Fibroblast of the aortic adventitia (primary cell): ENCODE measurements at regions not wholly inside any gene's neighbourhood (a gene's known extent, or its start where the extent isn't known, plus 50 kb on each side); places are given as distances from the start of the nearest gene placed in this dataset.

Experiments
- DNase-seq: peaks from one replicate; pipeline ENCODE4 v3.0.0-alpha.2; 2010; ENCODE audit warnings: low read depth
- H3K4me3 ChIP-seq: 2 replicates; pipeline ENCODE4 v1.5.1; 2011; ENCODE audit warnings: low read depth, mild to moderate bottlenecking, control low read depth, low read length, moderate library complexity
- TF ChIP-seq, protein P1 (sequence below): IDR thresholded peaks from 2 replicates; pipeline ENCODE4 v1.5.1; 2011; ENCODE audit warnings: mild to moderate bottlenecking, low read length, control low read depth, inconsistent platforms; ENCODE audit not compliant: insufficient read depth

DNA sequence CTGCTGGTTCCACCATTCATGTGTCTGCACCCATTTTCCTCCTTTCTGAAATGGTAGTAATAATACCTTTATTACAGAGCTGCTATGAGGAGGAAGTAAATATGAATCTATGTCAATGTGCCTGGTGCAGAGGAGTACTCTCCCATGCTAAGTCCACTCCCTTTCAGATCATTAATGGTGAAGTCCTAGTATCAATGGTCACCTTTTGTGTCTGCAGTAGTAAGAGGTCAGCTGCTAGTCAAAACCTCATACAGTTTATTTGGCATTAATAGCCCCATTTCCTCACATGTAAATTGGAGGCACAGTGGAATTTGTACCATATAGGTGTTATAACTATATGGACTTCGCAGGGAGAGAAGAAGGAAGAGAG is 581.0 kb downstream of the REEP3 start:
- TF ChIP-seq, protein P1, sequence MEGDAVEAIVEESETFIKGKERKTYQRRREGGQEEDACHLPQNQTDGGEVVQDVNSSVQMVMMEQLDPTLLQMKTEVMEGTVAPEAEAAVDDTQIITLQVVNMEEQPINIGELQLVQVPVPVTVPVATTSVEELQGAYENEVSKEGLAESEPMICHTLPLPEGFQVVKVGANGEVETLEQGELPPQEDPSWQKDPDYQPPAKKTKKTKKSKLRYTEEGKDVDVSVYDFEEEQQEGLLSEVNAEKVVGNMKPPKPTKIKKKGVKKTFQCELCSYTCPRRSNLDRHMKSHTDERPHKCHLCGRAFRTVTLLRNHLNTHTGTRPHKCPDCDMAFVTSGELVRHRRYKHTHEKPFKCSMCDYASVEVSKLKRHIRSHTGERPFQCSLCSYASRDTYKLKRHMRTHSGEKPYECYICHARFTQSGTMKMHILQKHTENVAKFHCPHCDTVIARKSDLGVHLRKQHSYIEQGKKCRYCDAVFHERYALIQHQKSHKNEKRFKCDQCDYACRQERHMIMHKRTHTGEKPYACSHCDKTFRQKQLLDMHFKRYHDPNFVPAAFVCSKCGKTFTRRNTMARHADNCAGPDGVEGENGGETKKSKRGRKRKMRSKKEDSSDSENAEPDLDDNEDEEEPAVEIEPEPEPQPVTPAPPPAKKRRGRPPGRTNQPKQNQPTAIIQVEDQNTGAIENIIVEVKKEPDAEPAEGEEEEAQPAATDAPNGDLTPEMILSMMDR = no peak
- no peak for DNase-seq
- no peak overlapping the region for H3K4me3 ChIP-seq

DNA sequence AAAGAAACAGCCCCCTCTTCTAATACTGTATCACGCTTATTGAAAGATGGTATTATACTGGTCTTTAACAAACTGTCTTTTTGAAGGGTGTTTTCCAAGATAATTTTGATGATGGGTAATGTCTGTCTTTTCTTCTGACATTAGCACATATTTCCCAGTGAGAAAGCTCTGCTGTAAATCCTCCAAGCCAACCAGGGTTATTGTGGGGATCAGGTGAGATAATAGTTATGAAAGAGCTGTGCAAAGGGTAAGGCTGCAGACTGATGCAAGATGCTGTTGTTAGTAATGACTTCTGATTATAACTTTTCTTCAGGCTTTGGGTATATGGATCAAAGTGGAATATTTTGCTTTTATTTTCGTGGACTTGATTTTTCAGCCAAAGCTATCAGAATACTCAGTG is 581.7 kb downstream of the REEP3 start:
- no peak overlapping the region for H3K4me3 ChIP-seq
- TF ChIP-seq, protein P1 = no peak
- DNase-seq = no peak

- DNase-seq = no peak
- TF ChIP-seq, protein P1 = no peak
- H3K4me3 ChIP-seq = no peak overlapping the region
These were observed 582.7 kb downstream of the REEP3 start for GRCh38 chr10:64103750-64104470.

DNA sequence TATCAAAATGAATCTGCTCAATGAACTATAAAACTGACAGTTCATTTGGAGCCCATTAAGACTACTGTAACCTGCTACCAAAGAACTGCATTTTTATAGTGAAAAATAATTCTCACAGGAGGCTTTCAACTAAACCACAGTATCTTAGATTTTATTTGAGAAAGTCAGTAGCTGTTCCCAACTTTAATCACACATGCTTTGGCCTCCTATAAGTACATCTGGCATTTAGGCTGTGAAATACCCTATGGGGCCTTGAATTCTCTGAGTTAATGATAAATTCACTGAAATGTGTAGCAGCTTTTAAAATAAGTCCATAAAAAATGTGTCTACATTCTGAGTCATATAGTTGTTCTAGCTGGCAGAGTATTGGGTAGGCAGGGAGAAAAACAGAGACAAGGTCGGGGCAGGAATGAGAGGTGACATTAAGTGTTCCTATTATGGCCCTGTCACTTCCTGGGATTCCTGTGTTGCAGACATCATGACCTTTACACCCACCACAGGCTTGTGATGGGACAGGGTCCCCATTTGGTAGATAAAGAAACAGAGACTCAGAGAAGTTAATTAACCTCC is 588.8 kb downstream of the REEP3 start:
- DNase-seq = no peak
- TF ChIP-seq, protein P1 = no peak
- no peak overlapping the region for H3K4me3 ChIP-seq

GRCh38 chr10:64112701-64113355 is 591.6 kb downstream of the REEP3 start:
- no peak overlapping the region for H3K4me3 ChIP-seq
- TF ChIP-seq, protein P1 = no peak

DNA sequence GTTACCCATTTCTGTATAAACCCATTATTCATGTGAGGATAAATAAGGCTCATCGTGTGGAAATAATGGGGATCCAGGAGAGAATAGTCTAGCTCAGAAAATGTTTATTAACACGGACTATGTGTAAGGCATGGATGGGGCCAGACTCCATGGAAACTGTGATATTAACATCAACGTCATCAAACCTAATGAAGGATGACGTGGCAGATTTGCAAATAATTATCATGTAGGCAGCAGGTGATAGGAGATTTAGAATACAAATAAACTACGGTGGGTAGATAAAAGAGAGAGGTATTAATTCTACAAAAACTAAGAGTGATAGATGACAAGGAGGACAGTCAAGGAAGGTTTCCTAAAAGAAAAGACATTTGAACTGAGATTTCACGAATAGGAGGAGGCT is 592.2 kb downstream of the REEP3 start:
- TF ChIP-seq, protein P1 = no peak
- H3K4me3 ChIP-seq = no peak overlapping the region
- no peak for DNase-seq

More at GRCh38 chr10:64112701-64113355, 591.6 kb downstream of the REEP3 start:
- DNase-seq = no peak
